Type B pancreatic cell (in vitro differentiated cells): ENCODE measurements at regions not wholly inside any gene's neighbourhood (a gene's known extent, or its start where the extent isn't known, plus 50 kb on each side); places are given as distances from the start of the nearest gene placed in this dataset.

Experiments used
- DNase-seq: peaks from one replicate; pipeline ENCODE4 v3.0.0; 2021; ENCODE audit warnings: mixed read lengths; ENCODE audit not compliant: unreplicated experiment; ENCODE audit errors: extremely low spot score
- H3K27ac Mint-ChIP-seq: 2 replicates; pipeline ENCODE4 v1.8.0; 2021; ENCODE audit warnings: mild to moderate bottlenecking, mixed read lengths
- H3K27me3 Mint-ChIP-seq: 2 replicates; pipeline ENCODE4 v1.8.0; 2021; ENCODE audit warnings: mixed read lengths
- H3K36me3 Mint-ChIP-seq: 2 replicates; pipeline ENCODE4 v1.8.0; 2021; ENCODE audit warnings: mixed read lengths
- H3K4me1 Mint-ChIP-seq: one replicate; pipeline ENCODE4 v1.8.0; 2021; ENCODE audit warnings: mixed read lengths; ENCODE audit not compliant: unreplicated experiment
- H3K4me3 Mint-ChIP-seq: 2 replicates; pipeline ENCODE4 v1.8.0; 2021; ENCODE audit warnings: mild to moderate bottlenecking, mixed read lengths
- H3K9me3 Mint-ChIP-seq: 2 replicates; pipeline ENCODE4 v1.8.0; 2021; ENCODE audit warnings: mixed read lengths
- CTCF ChIP-seq: fragments of 200-600 bp; sonication (generic); conservative IDR thresholded peaks from 2 replicates; pipeline ENCODE4 v1.5.0; 2021; ENCODE audit warnings: antibody characterized with exemption, mild to moderate bottlenecking

DNA sequence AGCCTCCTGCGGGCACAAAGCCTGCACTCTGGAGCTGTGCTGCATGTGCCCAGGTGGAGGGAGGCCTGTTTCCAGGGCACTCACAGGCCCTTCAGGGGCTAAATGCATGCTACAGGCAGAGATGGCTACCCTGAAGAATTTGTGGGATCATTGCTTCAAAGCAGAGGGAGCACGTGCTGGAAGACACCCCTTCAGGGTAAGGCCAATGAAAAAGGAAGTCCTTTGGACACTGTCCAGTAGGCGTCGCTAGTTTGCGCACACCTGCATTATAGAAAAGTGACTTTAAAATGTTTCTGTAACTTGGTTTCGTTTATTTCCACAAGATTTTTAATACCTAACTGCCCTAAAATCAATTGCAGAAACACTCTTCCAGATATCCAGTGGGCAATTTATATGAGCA lies 325.3 kb downstream of the ZNF516 start:
- TF ChIP-seq CTCF, result no peak
- peaks cover 6% of the 10 kb centered on the region for H3K36me3 Mint-ChIP-seq
- H3K9me3 Mint-ChIP-seq, result no peaks in the 10 kb centered on the region
- no peak overlapping the region for H3K4me3 Mint-ChIP-seq
- H3K4me1 Mint-ChIP-seq, result peaks cover 12% of the 10 kb centered on the region
- DNase-seq, result no peak
- H3K27ac Mint-ChIP-seq, result no peak overlapping the region
- H3K27me3 Mint-ChIP-seq, result peaks cover 3% of the 10 kb centered on the region

- Mint-ChIP-seq H3K4me3 (no peak overlapping the region), H3K36me3 (peaks cover 6% of the 10 kb centered on the region), H3K27me3 (peaks cover 6% of the 10 kb centered on the region), H3K27ac (no peak overlapping the region), H3K4me1 (peaks cover 6% of the 10 kb centered on the region), H3K9me3 (no peaks in the 10 kb centered on the region)
- DNase-seq, result no peak
- TF ChIP-seq CTCF, result no peak
Measured at GRCh38 chr18:76167845-76168621, 327.0 kb downstream of the ZNF516 start.

GRCh38 chr18:76167410-76167809 lies 327.6 kb downstream of the ZNF516 start:
- Mint-ChIP-seq H3K27ac (no peak overlapping the region), H3K36me3 (peaks cover 6% of the 10 kb centered on the region), H3K4me3 (no peak overlapping the region), H3K4me1 (peaks cover 6% of the 10 kb centered on the region), H3K9me3 (no peaks in the 10 kb centered on the region), H3K27me3 (peaks cover 7% of the 10 kb centered on the region)
- no peak for TF ChIP-seq CTCF
- DNase-seq, result no peak

- DNase-seq, result no peak
- Mint-ChIP-seq H3K36me3 (peaks cover 6% of the 10 kb centered on the region), H3K4me3 (no peak overlapping the region), H3K4me1 (peaks cover 4% of the 10 kb centered on the region), H3K27ac (no peak overlapping the region), H3K9me3 (no peaks in the 10 kb centered on the region), H3K27me3 (peaks cover 7% of the 10 kb centered on the region)
- TF ChIP-seq CTCF, result no peak
Measured at GRCh38 chr18:76162886-76163285, 332.2 kb downstream of the ZNF516 start.

DNA sequence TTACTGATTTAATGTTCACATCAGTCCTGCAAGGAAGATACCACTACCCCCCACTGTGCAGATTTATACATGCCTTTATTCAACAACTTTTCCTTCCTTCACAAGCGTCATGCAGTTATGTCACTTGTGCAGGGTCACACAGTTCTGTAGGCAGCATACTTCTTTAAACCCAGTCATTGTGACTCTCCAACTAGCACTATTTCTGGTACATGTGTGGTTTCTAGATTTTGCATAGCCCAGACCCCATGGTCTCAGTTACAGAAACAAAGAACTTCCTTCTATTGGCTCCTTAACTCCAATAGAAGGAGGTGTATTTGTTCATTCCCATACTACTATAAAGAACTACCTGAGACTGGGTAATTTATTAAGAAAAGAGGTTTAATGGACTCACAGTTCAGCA lies 333.1 kb downstream of the ZNF516 start:
- Mint-ChIP-seq H3K9me3 (peaks cover 2% of the 10 kb centered on the region), H3K36me3 (peaks cover 6% of the 10 kb centered on the region), H3K4me1 (no peaks in the 10 kb centered on the region), H3K4me3 (no peak overlapping the region), H3K27me3 (peaks cover 7% of the 10 kb centered on the region), H3K27ac (no peak overlapping the region)
- no peak for DNase-seq
- TF ChIP-seq CTCF, result no peak
